MM.1S (cell line): ENCODE measurements at regions not wholly inside any gene's neighbourhood (a gene's known extent, or its start where the extent isn't known, plus 50 kb on each side); places are given as distances from the start of the nearest gene placed in this dataset.

Experiments
- DNase-seq: peaks from one replicate; pipeline ENCODE4 v3.0.0-alpha.2; 2015
- H2AFZ ChIP-seq: fragments of 300-600 bp; sonication (generic); 2 replicates; pipeline ENCODE4 v1.6.0; 2016; ENCODE audit warnings: antibody characterized with exemption, low read length
- H3F3A ChIP-seq: fragments of 300-600 bp; sonication (generic); 2 replicates; pipeline ENCODE4 v1.6.1; 2016; ENCODE audit warnings: mild to moderate bottlenecking, antibody characterized with exemption, low read length, moderate library complexity, mixed read lengths; ENCODE audit not compliant: insufficient read depth
- H3K27ac ChIP-seq: fragments of 300-600 bp; sonication (generic); 2 replicates; pipeline ENCODE4 v1.5.1; 2016; ENCODE audit warnings: mild to moderate bottlenecking, low read length
- H3K27me3 ChIP-seq: fragments of 300-600 bp; sonication (generic); replicated peaks from 2 replicates; pipeline ENCODE4 v1.6.0; 2016; ENCODE audit warnings: low read length; ENCODE audit not compliant: insufficient read depth
- H3K36me3 ChIP-seq: fragments of 300-600 bp; sonication (generic); replicated peaks from 2 replicates; pipeline ENCODE4 v1.6.1; 2016; ENCODE audit warnings: mild to moderate bottlenecking, low read length, mixed read lengths; ENCODE audit not compliant: insufficient read depth
- H3K4me1 ChIP-seq: fragments of 300-600 bp; sonication (generic); 2 replicates; pipeline ENCODE4 v1.6.1; 2016; ENCODE audit warnings: low read length, mixed read lengths
- H3K4me2 ChIP-seq: fragments of 300-600 bp; sonication (generic); 2 replicates; pipeline ENCODE4 v1.6.0; 2016; ENCODE audit warnings: low read depth, low read length
- H3K4me3 ChIP-seq: fragments of 300-600 bp; sonication (generic); 2 replicates; pipeline ENCODE4 v1.5.1; 2016; ENCODE audit warnings: low read length, mixed read lengths
- H3K79me2 ChIP-seq: fragments of 300-600 bp; sonication (generic); 2 replicates; pipeline ENCODE4 v1.6.1; 2016; ENCODE audit warnings: mixed run types, low read length, mixed read lengths
- H3K9ac ChIP-seq: fragments of 300-600 bp; sonication (generic); 2 replicates; pipeline ENCODE4 v1.6.1; 2016; ENCODE audit warnings: low read length, mixed read lengths
- H3K9me2 ChIP-seq: fragments of 300-600 bp; sonication (generic); replicated peaks from 2 replicates; pipeline ENCODE4 v1.6.1; 2016; ENCODE audit warnings: mild to moderate bottlenecking, low read length, mixed read lengths; ENCODE audit not compliant: insufficient read depth
- H3K9me3 ChIP-seq: fragments of 300-600 bp; sonication (generic); replicated peaks from 2 replicates; pipeline ENCODE4 v1.6.1; 2016; ENCODE audit warnings: mild to moderate bottlenecking, low read length, mixed read lengths; ENCODE audit not compliant: insufficient read depth
- H4K20me1 ChIP-seq: fragments of 300-600 bp; sonication (generic); 2 replicates; pipeline ENCODE4 v1.6.1; 2016; ENCODE audit warnings: mild to moderate bottlenecking, low read length, moderate library complexity, mixed read lengths; ENCODE audit not compliant: insufficient read depth
- CTCF ChIP-seq: fragments of 300-600 bp; sonication (generic); IDR thresholded peaks from 2 replicates; pipeline ENCODE4 v1.5.1; 2016; ENCODE audit warnings: antibody characterized with exemption, low read length, mixed read lengths
- EZH2 ChIP-seq: fragments of 300-600 bp; sonication (generic); optimal IDR thresholded peaks from 2 replicates; pipeline ENCODE3; 2017; ENCODE audit warnings: low read depth, mild to moderate bottlenecking, antibody characterized with exemption, low read length, mixed read lengths
- EZH2phosphoT487 ChIP-seq: fragments of 300-600 bp; sonication (generic); IDR thresholded peaks from 2 replicates; pipeline ENCODE4 v1.6.1; 2018; ENCODE audit warnings: antibody characterized with exemption, low read length

DNA sequence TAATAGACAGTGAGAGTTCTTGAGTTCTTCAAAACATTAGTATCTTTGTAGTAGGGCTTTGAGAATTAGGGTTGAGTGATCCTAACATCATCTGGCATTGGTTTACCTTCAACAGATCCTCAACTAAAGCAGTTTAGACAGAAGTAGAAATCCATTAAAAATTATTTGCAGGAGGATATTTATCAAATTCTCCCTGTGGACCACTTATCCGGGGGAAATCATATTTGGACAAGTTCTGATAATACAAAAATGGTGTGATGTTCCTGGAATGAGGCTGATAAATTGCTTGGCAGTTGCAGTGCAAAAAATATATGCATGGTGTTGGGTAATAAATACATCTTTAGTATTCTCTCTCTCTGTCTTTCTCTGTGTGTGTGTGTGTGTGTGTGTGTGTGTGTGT is 115.1 kb upstream of the CHODL start:
- H3K4me2 ChIP-seq = no peak overlapping the region

GRCh38 chr21:18118566-18118965 is 126.1 kb upstream of the CHODL start:
- Histone ChIP-seq H3K9me2 (no peaks in the 10 kb centered on the region), H3F3A (no peaks in the 10 kb centered on the region), H4K20me1 (no peaks in the 10 kb centered on the region), H3K79me2 (no peaks in the 10 kb centered on the region), H3K9me3 (no peaks in the 10 kb centered on the region), H3K27ac (no peak overlapping the region), H3K4me2 (no peak overlapping the region), H3K9ac (no peak overlapping the region), H3K36me3 (no peaks in the 10 kb centered on the region), H3K27me3 (no peaks in the 10 kb centered on the region), H3K4me1 (no peaks in the 10 kb centered on the region), H2AFZ (no peak overlapping the region), H3K4me3 (no peak overlapping the region)
- TF ChIP-seq CTCF (no peak), EZH2phosphoT487 (no peak), EZH2 (no peak)
- no peak for DNase-seq

More for the DNA sequence above, 115.1 kb upstream of the CHODL start:
- Histone ChIP-seq H3K27ac (no peak overlapping the region), H3F3A (no peaks in the 10 kb centered on the region), H3K79me2 (no peaks in the 10 kb centered on the region), H2AFZ (no peak overlapping the region), H3K4me3 (no peak overlapping the region), H3K9ac (no peak overlapping the region), H3K36me3 (no peaks in the 10 kb centered on the region), H3K4me1 (no peaks in the 10 kb centered on the region), H3K27me3 (no peaks in the 10 kb centered on the region), H3K9me2 (no peaks in the 10 kb centered on the region), H4K20me1 (no peaks in the 10 kb centered on the region), H3K9me3 (no peaks in the 10 kb centered on the region)
- no peak for DNase-seq
- no peak for TF ChIP-seq CTCF
- TF ChIP-seq EZH2phosphoT487 = no peak
- no peak for TF ChIP-seq EZH2

DNA sequence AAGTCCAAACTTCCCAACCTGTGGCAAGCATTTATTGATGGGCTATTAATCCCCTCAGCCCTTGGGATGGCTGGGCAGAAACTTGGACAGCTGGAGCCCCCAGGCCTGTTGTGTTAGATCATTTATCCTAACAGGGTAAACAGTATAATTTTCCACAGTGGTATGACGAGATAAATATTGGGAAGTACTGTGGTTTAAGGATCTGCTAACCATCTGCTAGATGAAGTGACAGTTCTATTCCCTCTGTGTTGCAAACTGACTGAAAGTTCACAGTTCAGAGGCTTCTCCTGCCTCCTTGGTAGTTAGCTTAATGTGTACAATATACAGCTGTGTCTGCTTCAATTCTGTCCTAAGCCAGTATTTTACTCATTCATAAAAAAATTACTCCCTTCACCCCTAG is 127.5 kb upstream of the CHODL start:
- no peak overlapping the region for H3K4me2 ChIP-seq
- no peak overlapping the region for H3K27ac ChIP-seq
- H3K36me3 ChIP-seq = no peaks in the 10 kb centered on the region
- no peaks in the 10 kb centered on the region for H3K79me2 ChIP-seq
- TF ChIP-seq EZH2 = no peak
- H2AFZ ChIP-seq = no peak overlapping the region
- DNase-seq = no peak
- no peak overlapping the region for H3K9ac ChIP-seq
- no peak overlapping the region for H3K4me3 ChIP-seq
- H3F3A ChIP-seq = no peaks in the 10 kb centered on the region
- no peaks in the 10 kb centered on the region for H3K4me1 ChIP-seq
- H4K20me1 ChIP-seq = no peaks in the 10 kb centered on the region
- no peaks in the 10 kb centered on the region for H3K27me3 ChIP-seq
- no peaks in the 10 kb centered on the region for H3K9me2 ChIP-seq
- H3K9me3 ChIP-seq = no peaks in the 10 kb centered on the region

- no peaks in the 10 kb centered on the region for H3K9me3 ChIP-seq
- no peaks in the 10 kb centered on the region for H3K4me1 ChIP-seq
- no peaks in the 10 kb centered on the region for H3K36me3 ChIP-seq
- no peaks in the 10 kb centered on the region for H3F3A ChIP-seq
- no peaks in the 10 kb centered on the region for H3K27me3 ChIP-seq
- no peaks in the 10 kb centered on the region for H3K9me2 ChIP-seq
- H3K79me2 ChIP-seq = no peaks in the 10 kb centered on the region
- H3K9ac ChIP-seq = no peak overlapping the region
- no peaks in the 10 kb centered on the region for H4K20me1 ChIP-seq
- DNase-seq = no peak
- no peak overlapping the region for H3K4me2 ChIP-seq
- TF ChIP-seq CTCF (no peak), EZH2 (no peak), EZH2phosphoT487 (no peak)
- H3K4me3 ChIP-seq = no peak overlapping the region
- H3K27ac ChIP-seq = no peak overlapping the region
- no peak overlapping the region for H2AFZ ChIP-seq
Observed at GRCh38 chr21:18114810-18115209, 129.8 kb upstream of the CHODL start.
